NCI-H2227 (cell line): ENCODE measurements at regions not wholly inside any gene's neighbourhood (a gene's known extent, or its start where the extent isn't known, plus 50 kb on each side); places are given as distances from the start of the nearest gene placed in this dataset.
"Not testable (repeated sequence)": the region's sequence is repeated elsewhere in the genome, so short reads cannot be mapped to it uniquely, and the experiment has no call there.

Experiments
- DNase-seq: peaks from one replicate; lab custom pipeline; 2025; ENCODE audit not compliant: unreplicated experiment; lab: John Stamatoyannopoulos, UW

DNA sequence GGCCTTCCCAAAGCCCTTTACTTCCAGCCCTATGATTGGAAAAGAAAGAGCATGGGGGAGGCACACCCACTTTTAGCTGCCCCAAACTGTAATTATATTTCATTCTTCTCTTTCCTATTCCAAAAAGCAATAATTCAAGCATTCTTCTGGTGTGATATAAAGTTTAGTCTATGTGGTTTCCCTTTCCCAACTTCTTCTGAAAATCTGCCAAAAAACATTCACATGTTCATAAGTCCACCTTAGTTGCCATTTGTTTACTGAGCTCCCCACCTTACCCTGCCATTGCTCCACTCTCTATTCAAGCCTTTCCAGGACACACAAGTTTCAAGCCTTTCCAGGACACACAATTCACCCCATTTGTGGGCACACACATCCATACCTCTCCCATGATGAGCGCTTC is 111.6 kb upstream of the BMAL1 start:
- no peak for DNase-seq

DNA sequence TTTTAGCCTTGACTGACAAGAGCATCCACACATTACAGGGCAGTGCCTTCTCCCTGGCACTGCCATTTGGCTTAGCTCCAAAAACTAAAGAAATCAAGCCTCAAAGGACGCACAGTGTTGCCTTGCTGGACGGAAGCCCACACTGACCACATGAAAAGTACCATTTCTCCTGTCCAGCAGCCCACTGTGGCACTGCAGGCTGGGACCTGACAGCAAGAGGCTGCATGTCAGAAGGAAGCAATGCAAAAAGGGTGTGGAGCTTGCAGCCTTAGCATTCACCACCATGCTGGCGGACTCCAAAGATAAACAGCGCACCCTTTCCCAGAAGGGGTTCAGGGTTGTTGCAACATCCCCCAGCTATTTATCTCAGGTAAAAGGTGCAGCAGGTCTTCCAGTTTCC is 109.3 kb upstream of the BMAL1 start:
- no peak for DNase-seq

DNA sequence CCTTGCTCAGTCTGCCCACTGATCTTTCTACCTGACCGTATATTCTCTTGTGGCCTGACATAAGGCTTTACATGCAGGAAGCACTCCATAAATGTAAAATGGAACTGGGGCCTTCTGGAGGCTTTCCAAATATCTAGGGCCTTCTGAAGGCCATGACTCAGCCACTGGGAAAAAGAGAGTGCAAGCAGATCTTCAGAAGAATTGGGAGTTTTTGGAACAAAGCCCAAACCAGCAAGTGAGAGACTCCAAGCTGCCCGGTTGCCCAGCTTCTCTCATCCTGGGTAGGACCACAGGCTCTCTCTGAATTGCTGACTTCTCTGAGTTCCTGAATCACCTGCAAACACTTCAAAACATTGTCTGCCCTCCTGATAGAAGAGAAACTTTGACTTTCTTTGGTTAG is 107.9 kb upstream of the BMAL1 start:
- DNase-seq, result no peak

- no peak for DNase-seq
These were observed 103.5 kb upstream of the BMAL1 start for GRCh38 chr11:13174090-13174489.

DNA sequence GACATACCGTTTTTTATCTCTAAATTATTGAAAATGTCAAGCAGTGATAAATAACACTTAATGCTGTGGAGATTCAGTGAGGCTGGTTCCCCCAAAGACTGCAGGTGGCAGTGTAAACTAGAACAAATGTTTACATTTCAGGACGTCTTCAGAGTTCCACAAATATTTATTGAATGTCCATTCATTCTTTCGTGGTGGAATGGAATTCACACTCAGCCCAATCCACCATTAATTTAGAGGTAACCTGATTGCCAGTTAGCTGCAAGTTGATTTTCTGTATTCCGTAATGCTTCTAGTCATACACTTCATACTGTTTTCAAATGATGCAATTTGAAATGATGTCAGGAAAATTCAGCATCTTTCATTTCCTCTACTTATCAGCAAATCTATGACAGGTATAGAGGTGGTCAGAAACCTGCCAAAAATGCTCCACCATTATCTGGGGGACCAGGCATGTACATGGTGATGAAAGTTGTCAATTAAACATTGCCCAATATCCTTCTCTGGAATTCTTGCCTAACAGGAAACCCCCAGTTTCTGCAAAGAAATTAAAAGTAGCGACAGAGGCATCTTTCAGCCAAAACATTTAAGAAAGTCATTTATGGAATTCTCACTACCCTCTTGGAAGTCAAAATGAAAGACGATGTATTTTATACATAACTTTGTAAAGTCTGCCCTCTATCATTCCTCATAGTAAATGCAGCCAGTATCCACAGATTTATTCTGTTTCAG is 94.3 kb upstream of the BMAL1 start:
- DNase-seq, result peak; percentile 49

DNA sequence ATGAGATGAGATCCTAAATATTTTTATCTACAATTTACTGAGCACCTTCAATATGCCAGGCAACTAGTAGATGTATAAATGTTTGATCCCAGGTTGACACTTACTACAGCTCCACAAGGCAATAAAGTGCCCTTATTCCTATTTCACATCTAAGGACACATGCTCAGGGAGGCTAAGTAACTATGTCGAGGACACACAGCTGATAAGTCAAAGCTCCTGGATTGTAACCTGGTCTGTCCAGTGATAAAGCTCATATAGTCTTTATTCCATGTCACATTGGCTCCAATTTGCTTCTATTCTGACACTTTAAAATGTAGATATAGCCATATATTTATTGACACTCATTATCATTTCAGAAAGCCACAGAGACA is 93.8 kb upstream of the BMAL1 start:
- no peak for DNase-seq

DNA sequence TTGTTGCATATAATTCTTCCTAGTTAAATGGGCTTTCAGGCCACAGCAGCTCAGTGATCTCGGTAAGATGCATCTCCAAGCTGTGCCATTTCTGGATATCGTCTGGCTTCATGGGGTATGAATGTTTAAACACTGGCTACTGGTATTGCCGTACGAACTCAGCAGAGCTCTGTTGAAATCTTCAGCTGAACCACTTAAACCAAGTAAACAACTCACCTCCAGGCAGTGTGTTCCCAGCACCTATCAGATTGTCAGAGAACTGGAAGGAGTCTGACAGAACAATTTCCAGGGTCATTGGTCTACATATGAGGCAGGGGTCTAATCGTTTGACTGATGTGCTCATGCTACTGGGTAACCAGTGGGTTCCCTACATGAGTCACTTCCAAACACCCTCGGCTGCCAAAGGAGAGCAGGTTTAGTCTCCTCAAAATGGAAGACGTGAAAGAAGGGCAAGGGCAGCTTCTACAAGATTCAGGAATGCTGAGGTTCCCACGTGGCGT is 93.2 kb upstream of the BMAL1 start:
- no peak for DNase-seq

DNA sequence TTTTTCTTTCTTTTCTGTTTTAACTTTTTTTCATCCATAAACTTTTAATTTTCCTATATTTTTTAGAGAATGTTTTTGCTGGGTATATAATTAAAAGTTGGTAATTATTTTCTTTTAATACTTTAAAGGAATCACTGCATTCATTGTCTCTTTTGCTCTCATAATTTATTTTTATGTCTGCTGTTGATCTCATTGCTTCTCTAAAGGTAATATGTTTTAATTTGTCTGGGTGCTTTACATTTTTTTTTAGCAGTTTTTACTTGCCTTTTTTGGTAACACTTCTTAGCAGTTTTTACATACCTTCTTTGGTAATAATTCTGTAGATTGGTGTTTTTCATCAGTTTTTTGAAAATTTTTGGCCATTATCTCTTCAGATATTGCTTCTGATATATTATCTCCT is 89.4 kb upstream of the BMAL1 start:
- no peak for DNase-seq

DNA sequence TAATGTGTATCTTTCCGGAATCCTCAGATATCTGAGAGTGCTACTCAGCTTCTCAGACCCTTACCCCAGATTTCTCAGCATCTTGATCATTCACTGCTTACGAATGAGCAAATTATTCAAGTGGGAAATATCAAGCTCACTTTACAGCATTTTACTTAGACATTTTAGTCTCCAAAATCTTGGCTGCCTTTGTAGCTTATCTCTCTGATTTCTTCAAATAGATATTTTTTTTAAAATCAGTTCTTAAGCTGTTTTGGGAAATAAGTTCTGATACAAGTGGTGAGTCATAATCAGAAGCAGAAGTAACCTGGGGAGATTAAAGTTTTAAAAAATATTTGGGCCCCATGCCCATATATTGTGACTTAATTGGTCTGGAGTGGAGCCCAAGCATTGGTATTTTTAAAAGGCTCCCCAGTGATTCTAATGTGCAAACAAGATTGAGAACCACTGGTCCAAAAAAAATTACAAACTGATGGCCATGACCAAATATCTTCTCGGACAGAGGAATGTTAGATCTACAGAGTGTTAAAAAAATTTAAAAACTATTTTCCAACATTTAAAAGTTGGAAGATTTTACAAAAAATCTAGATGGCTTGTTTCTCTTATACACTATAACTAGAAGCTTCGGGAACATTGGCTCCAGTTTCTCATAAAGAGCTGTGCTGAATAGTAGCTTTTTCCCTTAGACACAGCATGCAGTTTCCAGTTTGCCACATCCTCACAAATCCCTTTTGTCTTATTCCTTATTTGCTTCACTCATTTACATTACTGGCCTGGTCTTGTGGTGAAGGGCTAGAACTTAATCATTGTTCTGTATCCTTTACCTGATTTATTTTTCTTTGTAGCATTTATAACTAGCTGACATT is 87.8 kb upstream of the BMAL1 start:
- no peak for DNase-seq

- no peak for DNase-seq
These were observed 84.0 kb upstream of the BMAL1 start for GRCh38 chr11:13193613-13194012.

DNA sequence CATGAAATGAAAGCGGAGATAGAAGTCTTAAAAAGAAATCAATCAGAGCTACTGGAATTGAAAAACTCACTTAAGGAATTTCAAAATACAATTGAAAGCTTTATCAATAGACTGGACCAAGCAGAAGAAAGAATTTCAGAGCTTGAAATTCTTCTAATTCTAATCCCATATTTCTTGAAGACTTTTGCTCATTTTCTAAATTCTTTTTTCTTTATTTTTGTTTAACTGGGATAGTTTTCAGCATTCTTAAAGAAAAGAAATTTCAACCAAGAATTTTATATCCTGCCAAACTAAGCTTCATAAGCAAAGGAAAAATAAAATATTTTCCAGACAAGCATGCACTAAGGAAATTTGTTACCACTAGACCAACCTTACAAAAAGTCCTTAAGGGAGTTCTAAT is 80.2 kb upstream of the BMAL1 start:
- DNase-seq, result not testable (repeated sequence)

- DNase-seq, result no peak
These were observed 72.1 kb upstream of the BMAL1 start for GRCh38 chr11:13205486-13205885.

GRCh38 chr11:13206086-13206640 is 71.4 kb upstream of the BMAL1 start:
- DNase-seq, result no peak

DNA sequence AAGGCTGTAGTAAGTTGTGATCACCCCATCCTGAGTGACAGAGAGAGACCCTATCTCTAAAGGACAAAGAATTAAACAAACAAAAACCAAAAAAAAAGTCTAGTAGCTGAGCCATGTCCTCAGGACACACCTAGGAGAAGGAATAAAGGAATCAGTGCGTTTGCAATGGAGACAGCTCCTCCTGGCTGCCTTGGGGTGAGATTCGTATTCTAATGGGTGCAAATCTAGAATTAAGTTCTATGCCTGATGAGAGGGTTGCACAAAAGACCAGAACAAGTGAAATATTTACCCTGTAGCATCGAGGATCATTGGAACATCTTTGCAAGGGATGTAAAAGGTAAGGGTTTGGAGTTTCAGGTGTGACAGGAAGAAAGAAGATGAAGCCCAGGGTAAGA is 70.3 kb upstream of the BMAL1 start:
- DNase-seq, result no peak

GRCh38 chr11:13207665-13208594 is 69.7 kb upstream of the BMAL1 start:
- peak; percentile 62 for DNase-seq

DNA sequence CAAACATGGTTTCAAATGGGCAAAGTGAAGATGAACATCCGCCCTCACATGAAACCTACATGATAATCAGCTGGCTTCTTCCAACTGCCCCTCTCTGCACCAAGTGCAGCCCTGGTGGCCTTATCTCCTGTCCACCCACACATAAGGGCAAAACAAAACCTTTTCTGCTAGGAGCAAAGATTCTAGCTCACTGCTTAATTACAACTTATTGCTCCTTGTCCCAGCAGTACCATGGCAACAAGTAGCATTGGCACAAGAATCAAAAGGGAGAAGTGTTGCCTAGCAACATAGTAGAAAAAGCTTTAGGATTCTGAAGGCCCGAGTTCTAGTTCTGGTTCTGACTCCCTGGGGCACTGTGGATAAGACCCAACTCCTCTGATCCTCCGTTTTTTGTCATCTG is 68.7 kb upstream of the BMAL1 start:
- DNase-seq, result peak; percentile 59

DNA sequence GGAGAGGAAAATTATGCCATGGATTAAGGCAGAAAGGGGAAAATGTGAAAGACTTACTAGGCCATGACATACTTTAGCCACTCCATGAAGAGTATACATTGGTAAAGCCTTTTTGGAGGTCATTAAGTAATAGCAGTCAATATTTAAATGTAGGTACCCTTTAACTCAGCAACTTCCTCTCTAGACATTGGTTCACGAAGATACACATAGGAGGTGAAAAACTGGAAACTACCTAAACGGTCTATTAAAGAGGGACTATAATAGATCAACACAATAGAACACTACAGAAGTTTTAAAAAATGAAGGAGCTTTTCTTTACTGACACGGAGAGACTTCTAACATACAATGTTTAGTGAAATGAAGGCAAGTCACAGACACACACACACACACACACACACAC is 68.2 kb upstream of the BMAL1 start:
- DNase-seq, result no peak

- peak; percentile 80 for DNase-seq
These were observed 67.2 kb upstream of the BMAL1 start for GRCh38 chr11:13210424-13210823.

GRCh38 chr11:13214276-13214675 is 63.3 kb upstream of the BMAL1 start:
- DNase-seq, result no peak

DNA sequence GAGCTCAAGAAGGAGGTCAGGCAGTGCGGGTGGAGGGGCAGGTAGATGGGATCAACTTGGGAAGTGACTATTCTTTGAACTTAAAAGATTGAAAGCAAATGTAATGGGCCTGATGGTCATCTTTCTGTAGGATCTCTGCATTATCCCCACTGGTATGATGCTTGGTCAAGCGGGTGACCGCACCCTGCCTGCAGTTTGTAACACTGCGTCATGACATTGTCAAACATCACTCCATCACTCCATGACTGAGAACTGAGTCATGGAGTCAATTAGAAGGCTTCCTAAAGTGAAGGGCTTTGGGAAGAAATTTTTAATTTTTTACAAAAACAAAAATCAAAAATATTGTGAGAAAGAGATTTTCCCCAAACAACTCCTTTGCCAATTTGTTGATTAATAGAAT is 62.4 kb upstream of the BMAL1 start:
- DNase-seq, result no peak
